Thyroid gland (tissue), 4 donors: ENCODE measurements at regions not wholly inside any gene's neighbourhood (a gene's known extent, or its start where the extent isn't known, plus 50 kb on each side); places are given as distances from the start of the nearest gene placed in this dataset.
A peak's percentile ranks its signal among the peaks of the same experiment; 100 is the strongest.

Experiments used
- DNase-seq, 2 donors: peaks; one replicate each; pipeline ENCODE4 v3.0.0-alpha.2; 2019
- H3K27ac ChIP-seq, 3 donors: fragments of 200-600 bp; sonication (generic); 1 replicate in 2 of 3; 2 replicates in 1 of 3; pipeline ENCODE4 v1.5.1; 2016 to 2019; ENCODE audit warnings: mild to moderate bottlenecking in 1 of 3, moderate library complexity in 1 of 3
- H3K27me3 ChIP-seq: fragments of 200-600 bp; sonication (generic); one replicate; pipeline ENCODE4 v1.5.1; 2019
- H3K36me3 ChIP-seq, 2 donors: fragments of 200-600 bp; sonication (generic); one replicate each; pipeline ENCODE4 v1.5.1; 2016 to 2019
- H3K4me1 ChIP-seq, 2 donors: fragments of 200-600 bp; sonication (generic); one replicate each; pipeline ENCODE4 v1.5.1; 2017 to 2019
- H3K4me3 ChIP-seq, 3 donors: fragments of 200-600 bp; sonication (generic); replicated peaks in 1 of 3; 1 replicate in 2 of 3; 2 replicates in 1 of 3; pipeline ENCODE4 v1.5.1; 2016; ENCODE audit warnings: mild to moderate bottlenecking in 1 of 3
- H3K9me3 ChIP-seq: fragments of 200-600 bp; sonication (generic); one replicate; pipeline ENCODE4 v1.5.1; 2017
- POLR2A ChIP-seq, 2 donors: fragments of 450-650 bp; IDR thresholded peaks; one replicate each; pipeline ENCODE4 v1.6.1; 2017; ENCODE audit warnings: antibody characterized with exemption in 2 of 2, mild to moderate bottlenecking in 2 of 2, moderate library complexity in 1 of 2
- WGBS, 2 donors: methylation state at CpG; one replicate each; pipeline ENCODE4 v1.1.5; 2017; 5-methylcytosine and 5-hydroxymethylcytosine counted together
- intact Hi-C: fragments of 100-400 bp; cut with DNase I; formaldehyde crosslinking; loops from one replicate; pipeline ENCODE4 v1.15.1; 2023
- TF ChIP-seq, protein P1 (sequence below), 6 experiments: fragments of 200-600 bp in 3 of 6; fragments of 450-650 bp in 3 of 6; sonication (generic) in 3 of 6; IDR thresholded peaks; one replicate each; pipeline ENCODE4 v1.5.1; 2016 to 2019; ENCODE audit warnings: antibody characterized with exemption in 6 of 6, mild to moderate bottlenecking in 2 of 6, inconsistent platforms in 1 of 6, moderate library complexity in 1 of 6

DNA sequence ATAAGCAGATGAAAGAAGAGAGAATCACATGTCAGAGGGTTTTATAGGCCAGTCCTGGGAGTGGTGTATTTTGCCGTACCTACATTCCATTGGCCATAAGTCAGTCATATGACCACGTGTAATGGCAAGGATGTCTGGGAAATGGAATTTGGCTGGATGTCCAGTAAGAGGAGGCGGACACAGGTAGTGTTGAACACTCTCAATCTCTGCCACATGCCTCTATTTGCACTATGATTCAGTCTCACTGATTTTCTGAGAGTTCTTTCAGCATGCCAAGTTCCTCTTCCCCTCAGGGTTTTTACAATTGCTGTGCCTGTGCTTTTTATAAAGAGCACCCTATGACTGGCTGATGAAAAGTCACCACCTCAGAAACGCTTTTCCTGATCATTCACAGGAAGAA lies 164.2 kb upstream of the GPR101 start:
- intact Hi-C loops: no loop called here
- 80 to 83% methylated on average over 4 of the region's 4 CpGs for WGBS, 2 donors
- H3K27me3 ChIP-seq: no peaks in the 10 kb centered on the region

DNA sequence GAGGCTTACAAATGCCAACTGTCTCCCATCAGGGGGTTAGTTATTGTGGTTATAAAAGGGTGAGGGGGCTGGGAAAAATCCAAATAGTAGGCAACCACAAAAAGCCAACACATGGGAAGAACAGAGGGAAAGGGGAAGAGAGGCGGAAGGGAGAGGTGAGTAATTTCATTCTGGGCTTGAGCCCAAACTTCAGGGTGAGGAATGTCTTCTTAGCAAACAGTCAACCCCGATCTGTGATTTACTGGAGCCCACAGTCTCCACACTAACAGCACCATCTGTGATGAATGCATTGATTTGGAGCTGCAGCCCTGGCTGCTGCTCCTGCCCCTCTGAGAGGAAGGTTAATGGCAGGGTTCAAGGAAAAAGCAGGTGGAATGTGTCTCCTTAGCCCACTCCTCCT lies 162.2 kb upstream of the GPR101 start:
- H3K4me3 ChIP-seq: no peak overlapping the region
- intact Hi-C loops: no loop called here
- H3K4me1 ChIP-seq: no peaks in the 10 kb centered on the region
- H3K27me3 ChIP-seq: no peaks in the 10 kb centered on the region
- H3K9me3 ChIP-seq: no peaks in the 10 kb centered on the region
- TF ChIP-seq, protein P1, sequence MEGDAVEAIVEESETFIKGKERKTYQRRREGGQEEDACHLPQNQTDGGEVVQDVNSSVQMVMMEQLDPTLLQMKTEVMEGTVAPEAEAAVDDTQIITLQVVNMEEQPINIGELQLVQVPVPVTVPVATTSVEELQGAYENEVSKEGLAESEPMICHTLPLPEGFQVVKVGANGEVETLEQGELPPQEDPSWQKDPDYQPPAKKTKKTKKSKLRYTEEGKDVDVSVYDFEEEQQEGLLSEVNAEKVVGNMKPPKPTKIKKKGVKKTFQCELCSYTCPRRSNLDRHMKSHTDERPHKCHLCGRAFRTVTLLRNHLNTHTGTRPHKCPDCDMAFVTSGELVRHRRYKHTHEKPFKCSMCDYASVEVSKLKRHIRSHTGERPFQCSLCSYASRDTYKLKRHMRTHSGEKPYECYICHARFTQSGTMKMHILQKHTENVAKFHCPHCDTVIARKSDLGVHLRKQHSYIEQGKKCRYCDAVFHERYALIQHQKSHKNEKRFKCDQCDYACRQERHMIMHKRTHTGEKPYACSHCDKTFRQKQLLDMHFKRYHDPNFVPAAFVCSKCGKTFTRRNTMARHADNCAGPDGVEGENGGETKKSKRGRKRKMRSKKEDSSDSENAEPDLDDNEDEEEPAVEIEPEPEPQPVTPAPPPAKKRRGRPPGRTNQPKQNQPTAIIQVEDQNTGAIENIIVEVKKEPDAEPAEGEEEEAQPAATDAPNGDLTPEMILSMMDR (IDR thresholded peaks at IDR 0.05): no peak
- no peak for TF ChIP-seq POLR2A (IDR thresholded peaks at IDR 0.05)
- H3K36me3 ChIP-seq: no peaks in the 10 kb centered on the region
- H3K27ac ChIP-seq: no peak overlapping the region
- no peak for DNase-seq
- WGBS, 2 donors: 38 to 45% methylated on average over 2 of the region's 2 CpGs

More for the DNA sequence above, 164.2 kb upstream of the GPR101 start:
- TF ChIP-seq, protein P1 (IDR thresholded peaks at IDR 0.05): no peak
- TF ChIP-seq POLR2A (IDR thresholded peaks at IDR 0.05): no peak
- no peak overlapping the region for H3K27ac ChIP-seq
- no peaks in the 10 kb centered on the region for H3K36me3 ChIP-seq
- H3K4me3 ChIP-seq: no peak overlapping the region
- H3K9me3 ChIP-seq: no peaks in the 10 kb centered on the region
- DNase-seq: no peak
- no peaks in the 10 kb centered on the region for H3K4me1 ChIP-seq

DNA sequence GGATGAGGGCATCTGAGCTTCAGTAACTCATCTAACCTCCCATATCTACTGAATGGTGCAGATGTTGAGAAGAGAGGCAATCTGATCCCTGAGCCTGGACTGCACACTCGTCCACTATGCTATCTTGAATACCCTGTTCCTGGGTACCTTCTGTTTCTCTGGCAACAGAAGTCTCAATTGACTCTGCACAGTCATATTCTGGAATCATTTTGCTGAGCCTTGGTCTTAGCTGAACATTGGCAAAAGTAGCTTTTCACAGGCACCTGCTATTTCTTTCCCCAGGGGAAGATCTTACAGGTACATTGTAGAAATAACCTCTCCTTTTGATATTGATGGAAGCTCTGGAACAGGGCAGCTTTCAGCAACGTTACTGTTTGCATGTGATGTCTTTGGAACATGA lies 161.5 kb upstream of the GPR101 start:
- DNase-seq: no peak
- Histone ChIP-seq H3K4me1 (no peaks in the 10 kb centered on the region), H3K27ac (no peak overlapping the region), H3K9me3 (no peaks in the 10 kb centered on the region), H3K36me3 (no peaks in the 10 kb centered on the region), H3K27me3 (no peaks in the 10 kb centered on the region), H3K4me3 (no peak overlapping the region)
- 26 to 56% methylated on average over 1 to 2 of the region's 2 CpGs for WGBS, 2 donors
- intact Hi-C loops: no loop called here
- TF ChIP-seq POLR2A (IDR thresholded peaks at IDR 0.05): no peak
- TF ChIP-seq, protein P1 (IDR thresholded peaks at IDR 0.05): no peak

DNA sequence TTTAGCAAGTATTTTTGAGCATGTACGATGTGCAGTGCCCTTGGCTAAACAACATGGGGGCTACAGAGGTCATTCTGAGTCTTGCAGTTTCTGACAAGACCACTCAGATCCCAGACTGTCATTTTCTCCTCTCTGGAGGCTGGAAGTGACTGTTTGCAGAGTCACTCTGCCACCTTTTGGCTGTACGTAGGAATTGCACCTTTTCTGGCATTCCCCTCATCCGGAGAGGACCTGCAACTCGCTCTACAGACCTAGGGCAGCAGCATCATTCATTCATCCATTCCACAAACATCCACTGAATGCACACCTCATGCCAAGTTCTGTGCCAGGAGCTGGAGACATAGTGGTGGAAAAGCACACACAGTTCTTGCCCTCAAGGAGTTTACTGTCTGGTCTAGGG lies 160.4 kb upstream of the GPR101 start:
- Histone ChIP-seq H3K4me1 (no peaks in the 10 kb centered on the region), H3K27me3 (no peaks in the 10 kb centered on the region), H3K9me3 (no peaks in the 10 kb centered on the region), H3K36me3 (no peaks in the 10 kb centered on the region), H3K4me3 (no peak overlapping the region), H3K27ac (no peak overlapping the region)
- no peak for DNase-seq
- TF ChIP-seq, protein P1 (IDR thresholded peaks at IDR 0.05): peak in 1 of 6 experiments; percentile 25
- TF ChIP-seq POLR2A (IDR thresholded peaks at IDR 0.05): no peak
- WGBS, 2 donors: 7 to 10% methylated on average over 3 of the region's 4 CpGs
- intact Hi-C loops: no loop called here

DNA sequence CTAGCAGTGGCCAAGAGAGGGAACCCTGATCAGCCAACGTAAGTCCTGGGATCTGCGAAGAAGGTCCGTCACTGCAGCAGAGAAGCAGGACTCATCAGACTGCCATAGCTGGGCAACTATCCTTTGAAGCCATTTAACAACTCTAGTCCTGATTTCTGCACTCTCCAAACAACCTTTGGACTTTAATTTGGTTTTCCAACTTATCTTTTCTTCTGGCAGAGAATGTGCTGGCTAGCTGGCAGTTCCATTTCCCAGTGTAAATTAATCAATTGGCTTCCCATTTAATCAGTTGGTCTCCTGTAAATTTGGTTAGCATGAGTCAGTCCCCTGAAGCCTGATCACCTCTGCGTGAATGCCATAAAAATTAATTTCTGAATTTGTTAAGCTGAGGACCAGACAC lies 153.7 kb upstream of the GPR101 start:
- H3K4me3 ChIP-seq: no peak overlapping the region

More for the DNA sequence above, 153.7 kb upstream of the GPR101 start:
- Histone ChIP-seq H3K27me3 (no peaks in the 10 kb centered on the region), H3K9me3 (no peaks in the 10 kb centered on the region), H3K4me1 (no peaks in the 10 kb centered on the region), H3K36me3 (no peaks in the 10 kb centered on the region), H3K27ac (no peak overlapping the region)
- DNase-seq: no peak
- TF ChIP-seq POLR2A (IDR thresholded peaks at IDR 0.05): no peak
- TF ChIP-seq, protein P1 (IDR thresholded peaks at IDR 0.05): no peak
- intact Hi-C loops: no loop called here
- WGBS, 2 donors: 93% methylated on average over 4 of the region's 4 CpGs
